Cardiac fibroblast (primary cell): ENCODE measurements at regions not wholly inside any gene's neighbourhood (a gene's known extent, or its start where the extent isn't known, plus 50 kb on each side); places are given as distances from the start of the nearest gene placed in this dataset.

Experiments used
- DNase-seq, 2 donors: peaks; one replicate each; pipeline versions ENCODE4 v3.0.0 to v3.0.0-alpha.2; 2010; ENCODE audit warnings: low read depth in 2 of 2
- H3K4me3 ChIP-seq, 2 donors: replicated peaks in 1 of 2; 1 replicate in 1 of 2; 2 replicates in 1 of 2; pipeline ENCODE4 v1.5.1; 2011; ENCODE audit warnings: low read depth in 2 of 2, low read length in 2 of 2, mild to moderate bottlenecking in 2 of 2, moderate library complexity in 1 of 2
- TF ChIP-seq, protein P1 (sequence below): IDR thresholded peaks from one replicate; pipeline ENCODE4 v1.5.1; 2011; ENCODE audit warnings: low read depth, mild to moderate bottlenecking, low read length, inconsistent platforms

DNA sequence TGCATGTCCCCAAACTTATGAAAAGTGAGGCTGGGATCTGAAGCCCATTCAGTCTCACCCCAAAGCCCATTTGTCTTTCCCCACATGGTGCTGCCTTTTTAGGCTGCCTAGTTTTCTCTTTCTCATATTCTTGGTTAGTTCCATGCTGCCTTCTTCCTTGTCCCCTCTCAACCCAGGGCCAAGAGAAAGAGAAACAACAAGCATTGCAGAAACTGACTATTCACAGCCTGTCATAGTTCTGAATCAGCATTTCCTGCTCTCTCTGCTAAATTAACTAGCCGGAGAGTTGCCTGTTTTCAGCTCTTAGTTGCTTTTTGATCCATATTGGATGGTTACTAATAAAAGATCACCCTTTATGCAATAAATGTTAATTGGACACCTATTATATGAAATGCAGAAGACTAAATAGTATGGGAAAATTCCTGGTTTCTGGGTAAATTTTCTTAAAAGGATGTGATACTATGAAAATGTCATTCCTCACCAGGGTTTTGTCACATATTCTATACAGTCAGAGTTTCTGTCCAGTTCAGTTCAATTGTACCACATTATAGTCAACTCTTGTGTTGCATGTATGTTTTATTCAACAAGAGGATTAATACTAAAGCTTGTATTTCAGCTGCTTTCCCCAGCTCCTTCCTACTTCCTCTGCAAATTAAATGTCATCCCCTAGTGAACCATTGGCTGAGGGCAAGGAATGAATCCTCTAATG lies 246.5 kb downstream of the GALR1 start:
- H3K4me3 ChIP-seq, result no peak overlapping the region
- TF ChIP-seq, protein P1, sequence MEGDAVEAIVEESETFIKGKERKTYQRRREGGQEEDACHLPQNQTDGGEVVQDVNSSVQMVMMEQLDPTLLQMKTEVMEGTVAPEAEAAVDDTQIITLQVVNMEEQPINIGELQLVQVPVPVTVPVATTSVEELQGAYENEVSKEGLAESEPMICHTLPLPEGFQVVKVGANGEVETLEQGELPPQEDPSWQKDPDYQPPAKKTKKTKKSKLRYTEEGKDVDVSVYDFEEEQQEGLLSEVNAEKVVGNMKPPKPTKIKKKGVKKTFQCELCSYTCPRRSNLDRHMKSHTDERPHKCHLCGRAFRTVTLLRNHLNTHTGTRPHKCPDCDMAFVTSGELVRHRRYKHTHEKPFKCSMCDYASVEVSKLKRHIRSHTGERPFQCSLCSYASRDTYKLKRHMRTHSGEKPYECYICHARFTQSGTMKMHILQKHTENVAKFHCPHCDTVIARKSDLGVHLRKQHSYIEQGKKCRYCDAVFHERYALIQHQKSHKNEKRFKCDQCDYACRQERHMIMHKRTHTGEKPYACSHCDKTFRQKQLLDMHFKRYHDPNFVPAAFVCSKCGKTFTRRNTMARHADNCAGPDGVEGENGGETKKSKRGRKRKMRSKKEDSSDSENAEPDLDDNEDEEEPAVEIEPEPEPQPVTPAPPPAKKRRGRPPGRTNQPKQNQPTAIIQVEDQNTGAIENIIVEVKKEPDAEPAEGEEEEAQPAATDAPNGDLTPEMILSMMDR, result no peak
- DNase-seq, result no peak

DNA sequence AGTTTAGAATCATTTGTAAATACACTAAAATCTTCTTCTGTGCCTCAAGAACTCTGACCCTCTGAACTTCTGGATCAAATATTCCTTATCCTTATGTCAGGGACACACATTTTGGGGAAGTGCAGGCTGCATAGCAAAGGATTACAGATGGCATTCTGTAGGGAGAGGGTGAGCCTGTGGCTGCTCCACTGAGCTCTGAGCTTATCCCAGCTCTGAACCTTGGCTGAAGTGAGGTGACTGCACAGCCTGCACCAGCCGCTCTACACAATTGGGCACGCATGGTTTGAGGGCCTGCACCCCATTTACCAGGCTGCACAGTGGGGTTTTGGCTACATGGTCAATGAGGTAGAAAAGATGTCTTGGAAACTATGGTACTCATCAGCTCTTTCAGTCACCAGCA lies 251.6 kb downstream of the GALR1 start:
- TF ChIP-seq, protein P1, result no peak
- no peak for DNase-seq
- no peak overlapping the region for H3K4me3 ChIP-seq

DNA sequence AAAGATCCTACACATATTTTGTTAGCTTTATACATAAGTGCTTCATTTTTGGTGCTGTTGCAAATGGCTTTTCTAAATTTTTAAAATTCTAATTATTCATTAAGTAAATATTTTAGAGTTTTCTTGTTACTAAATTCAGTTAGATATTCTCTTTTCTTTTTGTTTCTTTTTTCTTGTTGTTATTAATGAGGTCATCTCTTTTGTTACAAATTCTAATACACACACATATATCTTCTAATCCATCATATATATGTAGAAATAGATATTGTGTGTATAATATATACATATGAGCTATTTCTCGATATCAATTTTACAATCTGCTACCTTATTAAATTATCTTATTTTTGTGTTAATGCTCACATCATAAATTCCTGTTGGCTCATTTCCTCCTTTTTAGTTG lies 255.9 kb downstream of the GALR1 start:
- no peak overlapping the region for H3K4me3 ChIP-seq
- TF ChIP-seq, protein P1, result no peak

DNA sequence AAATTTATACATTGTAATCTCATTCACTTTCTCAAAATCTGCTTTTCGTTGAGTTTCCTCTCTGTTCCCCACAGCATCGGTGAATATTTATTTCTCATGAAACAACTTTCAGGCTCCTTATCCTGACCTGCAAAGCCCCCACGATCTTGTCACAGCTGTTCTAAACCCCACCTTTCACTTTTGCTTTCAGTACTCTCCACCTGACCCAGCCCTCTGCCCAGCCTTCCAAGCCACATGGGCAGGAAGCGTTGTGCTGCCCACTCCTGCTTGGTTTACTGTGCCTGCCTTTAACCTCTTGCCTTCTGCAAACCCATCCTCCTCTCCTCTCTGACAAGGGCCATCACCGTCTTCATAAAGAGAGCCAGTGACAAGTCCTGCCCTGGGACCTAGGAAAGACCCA lies 262.5 kb downstream of the GALR1 start:
- H3K4me3 ChIP-seq, result no peak overlapping the region
- TF ChIP-seq, protein P1, result no peak
- DNase-seq, result no peak

More for the DNA sequence above, 255.9 kb downstream of the GALR1 start:
- no peak for DNase-seq

DNA sequence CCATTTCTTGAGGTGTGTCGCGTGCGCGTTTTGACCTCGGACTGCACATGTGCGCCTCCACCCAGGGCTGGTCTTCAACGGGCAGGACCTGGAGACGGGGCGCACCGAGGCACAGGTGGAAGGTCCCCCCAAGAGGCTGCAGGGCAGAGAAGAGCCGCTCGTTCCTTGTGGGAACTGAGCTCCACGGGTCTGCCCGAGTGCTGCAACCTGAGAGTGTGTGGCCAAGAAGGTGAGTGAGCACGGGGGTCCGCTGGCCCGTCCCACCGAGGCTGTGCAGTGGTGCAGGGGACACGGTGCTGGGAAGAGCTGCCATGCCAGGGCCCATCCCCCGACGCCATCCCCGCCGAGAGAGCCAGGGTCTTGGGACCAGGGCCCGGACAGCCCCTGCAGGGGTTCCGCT lies 268.3 kb downstream of the GALR1 start:
- TF ChIP-seq, protein P1, result no peak
- no peak overlapping the region for H3K4me3 ChIP-seq
- DNase-seq, result no peak

DNA sequence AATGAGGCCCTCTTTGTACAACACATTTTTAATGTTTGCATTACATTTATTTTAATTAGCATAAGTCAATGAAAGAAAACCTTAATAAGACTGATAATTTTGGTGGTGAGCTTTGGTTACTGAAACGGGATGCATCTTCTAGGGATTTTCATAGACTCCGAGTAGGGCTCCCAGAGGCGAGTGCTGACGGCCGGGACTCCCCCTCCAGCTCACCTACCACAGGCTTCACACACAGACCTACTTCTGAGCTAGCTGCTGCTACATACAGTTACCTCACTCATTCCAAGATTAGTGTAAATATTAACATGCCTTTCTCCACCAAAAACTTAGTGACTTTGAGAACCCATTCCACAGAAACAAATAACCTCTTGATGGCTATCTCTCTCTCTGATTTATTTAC lies 271.1 kb downstream of the GALR1 start:
- TF ChIP-seq, protein P1, result no peak
- no peak for DNase-seq
- H3K4me3 ChIP-seq, result no peak overlapping the region
